Omental fat pad (tissue), 3 donors: ENCODE measurements at regions not wholly inside any gene's neighbourhood (a gene's known extent, or its start where the extent isn't known, plus 50 kb on each side); places are given as distances from the start of the nearest gene placed in this dataset.
"Not testable (repeated sequence)": the region's sequence is repeated elsewhere in the genome, so short reads cannot be mapped to it uniquely, and the experiment has no call there.

Source experiments
- ATAC-seq: fragments of 150-250 bp; one replicate; pipeline ENCODE4 v1.9.1; 2016; ENCODE audit warnings: mild to moderate bottlenecking, moderate library complexity; ENCODE audit not compliant: low FRiP score
- DNase-seq: peaks from one replicate; pipeline ENCODE4 v3.0.0-alpha.2; 2019; ENCODE audit warnings: low spot score
- TF ChIP-seq, protein P1 (sequence below), 3 donors: fragments of 450-650 bp; IDR thresholded peaks; one replicate each; pipeline ENCODE4 v1.5.1; 2016 to 2017; ENCODE audit warnings: antibody characterized with exemption in 3 of 3, mild to moderate bottlenecking in 3 of 3, moderate library complexity in 2 of 3

- no peak for ATAC-seq
- TF ChIP-seq, protein P1, sequence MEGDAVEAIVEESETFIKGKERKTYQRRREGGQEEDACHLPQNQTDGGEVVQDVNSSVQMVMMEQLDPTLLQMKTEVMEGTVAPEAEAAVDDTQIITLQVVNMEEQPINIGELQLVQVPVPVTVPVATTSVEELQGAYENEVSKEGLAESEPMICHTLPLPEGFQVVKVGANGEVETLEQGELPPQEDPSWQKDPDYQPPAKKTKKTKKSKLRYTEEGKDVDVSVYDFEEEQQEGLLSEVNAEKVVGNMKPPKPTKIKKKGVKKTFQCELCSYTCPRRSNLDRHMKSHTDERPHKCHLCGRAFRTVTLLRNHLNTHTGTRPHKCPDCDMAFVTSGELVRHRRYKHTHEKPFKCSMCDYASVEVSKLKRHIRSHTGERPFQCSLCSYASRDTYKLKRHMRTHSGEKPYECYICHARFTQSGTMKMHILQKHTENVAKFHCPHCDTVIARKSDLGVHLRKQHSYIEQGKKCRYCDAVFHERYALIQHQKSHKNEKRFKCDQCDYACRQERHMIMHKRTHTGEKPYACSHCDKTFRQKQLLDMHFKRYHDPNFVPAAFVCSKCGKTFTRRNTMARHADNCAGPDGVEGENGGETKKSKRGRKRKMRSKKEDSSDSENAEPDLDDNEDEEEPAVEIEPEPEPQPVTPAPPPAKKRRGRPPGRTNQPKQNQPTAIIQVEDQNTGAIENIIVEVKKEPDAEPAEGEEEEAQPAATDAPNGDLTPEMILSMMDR (IDR thresholded peaks at IDR 0.05) = no peak
Observed at GRCh38 chr18:70398076-70398475, 109.2 kb downstream of the SOCS6 start.

GRCh38 chr18:70397259-70397925 is 108.5 kb downstream of the SOCS6 start:
- TF ChIP-seq, protein P1 (IDR thresholded peaks at IDR 0.05) = no peak
- ATAC-seq (no peak), DNase-seq (no peak)

More at GRCh38 chr18:70398076-70398475, 109.2 kb downstream of the SOCS6 start:
- DNase-seq = no peak

- not testable (repeated sequence) for DNase-seq, ATAC-seq
Observed at GRCh38 chr18:70395771-70396170, 106.9 kb downstream of the SOCS6 start.

- TF ChIP-seq, protein P1 (IDR thresholded peaks at IDR 0.05) = no peak
Observed at GRCh38 chr18:70394672-70395071, 105.8 kb downstream of the SOCS6 start.

GRCh38 chr18:70390371-70391090 is 101.7 kb downstream of the SOCS6 start:
- TF ChIP-seq, protein P1 (IDR thresholded peaks at IDR 0.05) = no peak
- DNase-seq (no peak), ATAC-seq (no peak)

More at GRCh38 chr18:70394672-70395071, 105.8 kb downstream of the SOCS6 start:
- DNase-seq (no peak), ATAC-seq (no peak)

GRCh38 chr18:70389036-70389435 is 100.2 kb downstream of the SOCS6 start:
- not testable (repeated sequence) for ATAC-seq, DNase-seq

DNA sequence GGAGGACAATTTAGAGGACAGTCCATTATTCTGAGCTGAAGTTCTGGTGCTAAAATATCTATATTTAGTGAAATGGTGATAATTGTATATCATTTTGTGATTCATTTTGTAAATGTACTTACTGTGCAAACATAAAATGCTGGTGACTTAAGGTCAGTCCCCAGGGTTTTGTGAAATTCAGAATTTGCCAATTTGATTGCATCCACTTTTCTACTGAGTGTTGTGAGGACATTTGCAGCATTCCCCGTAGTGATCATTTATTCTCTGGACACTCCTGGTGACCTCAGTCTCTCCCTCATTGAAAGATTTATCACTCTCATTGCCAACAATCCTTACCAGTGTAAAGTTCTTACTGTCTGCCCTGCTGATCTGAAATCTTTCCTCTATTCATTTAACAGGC is 98.2 kb downstream of the SOCS6 start:
- TF ChIP-seq, protein P1 (IDR thresholded peaks at IDR 0.05) = no peak
- DNase-seq (no peak), ATAC-seq (no peak)

GRCh38 chr18:70386582-70386981 is 97.7 kb downstream of the SOCS6 start:
- ATAC-seq (no peak), DNase-seq (no peak)

More at GRCh38 chr18:70386582-70386981, 97.7 kb downstream of the SOCS6 start:
- TF ChIP-seq, protein P1 (IDR thresholded peaks at IDR 0.05) = no peak
